WTC11 (cell line): ENCODE measurements at regions not wholly inside any gene's neighbourhood (a gene's known extent, or its start where the extent isn't known, plus 50 kb on each side); places are given as distances from the start of the nearest gene placed in this dataset.

Source experiments
- ATAC-seq: fragments of 200-7000 bp; cut with Tn5 transposase; 2 replicates; pipeline ENCODE4 v1.10.0; 2021; ENCODE audit warnings: mild to moderate bottlenecking, moderate library complexity
- CTCF ChIA-PET: fragments of 300-600 bp; sonication (Branson Sonifier 250); formaldehyde crosslinking; loops from one replicate; lab custom pipeline; 2021; ENCODE audit warnings: antibody characterized with exemption; lab: Charles Lee
- POLR2A ChIA-PET: fragments of 350-600 bp; sonication (Branson Sonifier 250); formaldehyde crosslinking; loops from one replicate; lab custom pipeline; 2021; ENCODE audit warnings: antibody characterized with exemption; lab: Charles Lee
- DNase-seq: peaks from one replicate; pipeline ENCODE4 v3.0.0; 2021; ENCODE audit warnings: low spot score
- H3K27ac Mint-ChIP-seq: 2 replicates; pipeline ENCODE4 v1.8.0; 2021; ENCODE audit warnings: mixed read lengths
- H3K27me3 Mint-ChIP-seq: 2 replicates; pipeline ENCODE4 v1.8.0; 2021; ENCODE audit warnings: low read depth, mild to moderate bottlenecking, moderate library complexity, mixed read lengths
- H3K36me3 Mint-ChIP-seq: 2 replicates; pipeline ENCODE4 v1.8.0; 2021; ENCODE audit warnings: mixed read lengths
- H3K4me1 Mint-ChIP-seq: 2 replicates; pipeline ENCODE4 v1.8.0; 2022; ENCODE audit warnings: mixed read lengths
- H3K4me3 Mint-ChIP-seq: 2 replicates; pipeline ENCODE4 v1.8.0; 2021; ENCODE audit warnings: mild to moderate bottlenecking, moderate library complexity, mixed read lengths
- H3K9me3 Mint-ChIP-seq: 2 replicates; pipeline ENCODE4 v1.8.0; 2021; ENCODE audit warnings: mixed read lengths
- CBFB ChIP-seq: sonication (generic); formaldehyde crosslinking; IDR thresholded peaks from 2 replicates; pipeline ENCODE4 v1.8.1; 2022; ENCODE audit warnings: mild to moderate bottlenecking, low read depth, missing genetic modification reagents
- E2F1 ChIP-seq: sonication (generic); formaldehyde crosslinking; IDR thresholded peaks from 2 replicates; pipeline ENCODE4 v1.8.0; 2022; ENCODE audit warnings: mild to moderate bottlenecking, missing genetic modification reagents
- E2F4 ChIP-seq: sonication (generic); formaldehyde crosslinking; IDR thresholded peaks from 2 replicates; pipeline ENCODE4 v1.8.1; 2022; ENCODE audit warnings: low read depth, mild to moderate bottlenecking, moderate library complexity, missing genetic modification reagents, borderline replicate concordance
- ELF4 ChIP-seq: sonication (generic); formaldehyde crosslinking; IDR thresholded peaks from 2 replicates; pipeline ENCODE4 v1.8.1; 2022; ENCODE audit warnings: low read depth, mild to moderate bottlenecking, moderate library complexity, missing genetic modification reagents
- ESRRA ChIP-seq: sonication (generic); formaldehyde crosslinking; IDR thresholded peaks from 2 replicates; pipeline ENCODE4 v1.8.1; 2022; ENCODE audit warnings: mild to moderate bottlenecking, missing genetic modification reagents, borderline replicate concordance
- FOXJ3 ChIP-seq: sonication (generic); formaldehyde crosslinking; IDR thresholded peaks from 2 replicates; pipeline ENCODE4 v1.9.0; 2021; ENCODE audit warnings: missing genetic modification reagents, mild to moderate bottlenecking, borderline replicate concordance
- NR2C2 ChIP-seq: sonication (generic); formaldehyde crosslinking; IDR thresholded peaks from 2 replicates; pipeline ENCODE4 v1.8.0; 2022; ENCODE audit warnings: mild to moderate bottlenecking, missing genetic modification reagents
- NR3C1 ChIP-seq: sonication (generic); formaldehyde crosslinking; conservative IDR thresholded peaks from 2 replicates; pipeline ENCODE4 v1.8.1; 2023; ENCODE audit warnings: low read depth, mild to moderate bottlenecking, missing genetic modification reagents
- PRRX2 ChIP-seq: fragments of 250-450 bp; sonication (Bioruptor Pico); IDR thresholded peaks from 2 replicates; pipeline ENCODE4 v1.8.0; 2021; ENCODE audit warnings: mild to moderate bottlenecking
- RORB ChIP-seq: fragments of 250-450 bp; sonication (Bioruptor Pico); IDR thresholded peaks from 2 replicates; pipeline ENCODE4 v1.9.0; 2021; ENCODE audit warnings: mild to moderate bottlenecking
- SMAD4 ChIP-seq: sonication (generic); formaldehyde crosslinking; IDR thresholded peaks from 2 replicates; pipeline ENCODE4 v1.8.0; 2022; ENCODE audit warnings: mild to moderate bottlenecking, missing genetic modification reagents
- TEAD4 ChIP-seq: sonication (generic); formaldehyde crosslinking; IDR thresholded peaks from 2 replicates; pipeline ENCODE4 v1.8.0; 2022; ENCODE audit warnings: mild to moderate bottlenecking, missing genetic modification reagents
- TP53 ChIP-seq: sonication (generic); formaldehyde crosslinking; IDR thresholded peaks from 2 replicates; pipeline ENCODE4 v1.8.1; 2023; ENCODE audit warnings: mild to moderate bottlenecking, missing genetic modification reagents
- ZNF121 ChIP-seq: sonication (generic); formaldehyde crosslinking; IDR thresholded peaks from 2 replicates; pipeline ENCODE4 v1.8.0; 2023; ENCODE audit warnings: missing genetic modification reagents
- ZNF138 ChIP-seq: sonication (generic); formaldehyde crosslinking; conservative IDR thresholded peaks from 2 replicates; pipeline ENCODE4 v1.8.1; 2022; ENCODE audit warnings: mild to moderate bottlenecking, moderate library complexity, missing genetic modification reagents
- ZNF232 ChIP-seq: sonication (generic); formaldehyde crosslinking; IDR thresholded peaks from 2 replicates; pipeline ENCODE4 v1.8.0; 2022; ENCODE audit warnings: mild to moderate bottlenecking, missing genetic modification reagents
- TF ChIP-seq, protein P1 (sequence below): sonication (generic); formaldehyde crosslinking; IDR thresholded peaks from 2 replicates; pipeline ENCODE4 v1.8.0; 2023; ENCODE audit warnings: mild to moderate bottlenecking, missing genetic modification reagents
- TF ChIP-seq, protein P2 (sequence below): sonication (generic); formaldehyde crosslinking; IDR thresholded peaks from 2 replicates; pipeline ENCODE4 v1.8.0; 2022; ENCODE audit warnings: mild to moderate bottlenecking, missing genetic modification reagents
- TF ChIP-seq, protein P3 (sequence below): sonication (generic); formaldehyde crosslinking; IDR thresholded peaks from 2 replicates; pipeline ENCODE4 v1.8.1; 2023; ENCODE audit warnings: mild to moderate bottlenecking, missing genetic modification reagents
- TF ChIP-seq, protein P4 (sequence below): sonication (generic); formaldehyde crosslinking; conservative IDR thresholded peaks from 2 replicates; pipeline ENCODE4 v1.8.1; 2022; ENCODE audit warnings: mild to moderate bottlenecking, missing genetic modification reagents
- TF ChIP-seq, protein P5 (sequence below): sonication (generic); formaldehyde crosslinking; IDR thresholded peaks from 2 replicates; pipeline ENCODE4 v1.8.1; 2023; ENCODE audit warnings: mild to moderate bottlenecking, missing genetic modification reagents, borderline replicate concordance
- TF ChIP-seq, protein P6 (sequence below): sonication (generic); formaldehyde crosslinking; IDR thresholded peaks from 2 replicates; pipeline ENCODE4 v1.8.0; 2022; ENCODE audit warnings: mild to moderate bottlenecking, missing genetic modification reagents

DNA sequence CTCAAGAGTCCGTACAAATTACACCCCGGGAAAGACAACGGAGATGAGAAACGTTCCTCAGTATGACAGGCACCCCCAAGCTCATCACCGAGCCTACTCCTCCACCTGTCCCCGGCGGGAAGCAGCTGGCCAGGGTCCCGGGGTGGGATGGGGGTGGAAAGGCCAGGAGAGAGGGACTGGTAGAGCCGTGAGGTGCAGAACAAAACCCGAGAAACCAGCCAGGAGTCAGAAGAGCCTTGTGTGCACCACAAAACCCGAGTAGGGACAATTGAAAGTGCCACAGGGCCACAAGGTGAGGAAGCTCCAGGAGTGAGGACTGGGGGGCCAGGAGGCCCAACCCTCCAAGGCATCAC, 75.5 kb upstream of the SALL3 start:
- Mint-ChIP-seq H3K27ac (no peak overlapping the region), H3K9me3 (peaks cover 11% of the 10 kb centered on the region; the same call in 1 of the 2 replicates), H3K27me3 (peaks cover 3% of the 10 kb centered on the region; the same call in 1 of the 2 replicates), H3K4me3 (no peak overlapping the region), H3K4me1 (peaks cover 21% of the 10 kb centered on the region), H3K36me3 (no peaks in the 10 kb centered on the region; the same call in none of the 2 replicates)
- no peak for TF ChIP-seq ZNF138 (CRISPR knock-in tag)
- TF ChIP-seq ELF4 (CRISPR knock-in tag): no peak
- TF ChIP-seq, protein P1, sequence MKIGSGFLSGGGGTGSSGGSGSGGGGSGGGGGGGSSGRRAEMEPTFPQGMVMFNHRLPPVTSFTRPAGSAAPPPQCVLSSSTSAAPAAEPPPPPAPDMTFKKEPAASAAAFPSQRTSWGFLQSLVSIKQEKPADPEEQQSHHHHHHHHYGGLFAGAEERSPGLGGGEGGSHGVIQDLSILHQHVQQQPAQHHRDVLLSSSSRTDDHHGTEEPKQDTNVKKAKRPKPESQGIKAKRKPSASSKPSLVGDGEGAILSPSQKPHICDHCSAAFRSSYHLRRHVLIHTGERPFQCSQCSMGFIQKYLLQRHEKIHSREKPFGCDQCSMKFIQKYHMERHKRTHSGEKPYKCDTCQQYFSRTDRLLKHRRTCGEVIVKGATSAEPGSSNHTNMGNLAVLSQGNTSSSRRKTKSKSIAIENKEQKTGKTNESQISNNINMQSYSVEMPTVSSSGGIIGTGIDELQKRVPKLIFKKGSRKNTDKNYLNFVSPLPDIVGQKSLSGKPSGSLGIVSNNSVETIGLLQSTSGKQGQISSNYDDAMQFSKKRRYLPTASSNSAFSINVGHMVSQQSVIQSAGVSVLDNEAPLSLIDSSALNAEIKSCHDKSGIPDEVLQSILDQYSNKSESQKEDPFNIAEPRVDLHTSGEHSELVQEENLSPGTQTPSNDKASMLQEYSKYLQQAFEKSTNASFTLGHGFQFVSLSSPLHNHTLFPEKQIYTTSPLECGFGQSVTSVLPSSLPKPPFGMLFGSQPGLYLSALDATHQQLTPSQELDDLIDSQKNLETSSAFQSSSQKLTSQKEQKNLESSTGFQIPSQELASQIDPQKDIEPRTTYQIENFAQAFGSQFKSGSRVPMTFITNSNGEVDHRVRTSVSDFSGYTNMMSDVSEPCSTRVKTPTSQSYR: no peak
- TF ChIP-seq SMAD4 (CRISPR knock-in tag): no peak
- no peak for TF ChIP-seq ZNF121 (CRISPR knock-in tag)
- TF ChIP-seq ESRRA (CRISPR knock-in tag): no peak
- CTCF ChIA-PET: interaction anchor here (0.6 to 1.4 kb wide), 3 partner anchors 20 to 104 kb away, joined by 4 to 6 read pairs (median 4); no protein-coding TSS in a partner anchor
- no peak for ATAC-seq
- POLR2A ChIA-PET: no interaction called here
- no peak for DNase-seq

DNA sequence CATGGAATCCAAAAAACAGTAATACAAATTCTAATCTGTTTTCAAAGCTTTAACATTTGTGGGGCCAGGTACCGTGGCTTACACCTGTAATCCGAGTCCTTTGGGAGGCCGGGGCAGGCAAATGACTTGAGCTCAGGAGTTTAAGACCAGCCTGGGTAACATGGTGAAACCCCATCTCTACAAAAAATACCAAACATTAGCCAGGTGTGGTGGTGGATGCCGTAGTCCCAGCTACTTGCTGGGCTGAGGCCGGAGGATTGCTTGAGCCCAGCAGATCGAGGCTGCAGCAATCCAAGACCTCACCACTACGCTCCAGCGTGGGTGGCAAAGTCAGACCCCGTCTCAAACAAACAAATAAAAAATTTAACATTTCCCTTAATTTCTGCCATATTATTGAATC, 74.3 kb upstream of the SALL3 start:
- Mint-ChIP-seq H3K4me3 (no peak overlapping the region), H3K27ac (no peak overlapping the region), H3K4me1 (peaks cover 21% of the 10 kb centered on the region), H3K36me3 (no peaks in the 10 kb centered on the region; the same call in 1 of the 2 replicates), H3K9me3 (0 out of 2 replicates have a peak, but pooled peaks cover under 1% of the 10 kb centered on the region), H3K27me3 (peaks cover 3% of the 10 kb centered on the region; the same call in 1 of the 2 replicates)
- no peak for TF ChIP-seq ZNF232 (CRISPR knock-in tag)
- no peak for TF ChIP-seq RORB (CRISPR knock-in tag)
- no peak for TF ChIP-seq PRRX2 (CRISPR knock-in tag)
- no peak for TF ChIP-seq TP53 (CRISPR knock-in tag)
- TF ChIP-seq, protein P2, sequence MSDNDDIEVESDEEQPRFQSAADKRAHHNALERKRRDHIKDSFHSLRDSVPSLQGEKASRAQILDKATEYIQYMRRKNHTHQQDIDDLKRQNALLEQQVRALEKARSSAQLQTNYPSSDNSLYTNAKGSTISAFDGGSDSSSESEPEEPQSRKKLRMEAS (CRISPR knock-in tag): no peak
- no peak for TF ChIP-seq E2F1 (CRISPR knock-in tag)
- TF ChIP-seq FOXJ3 (CRISPR knock-in tag): no peak
- TF ChIP-seq, protein P3, sequence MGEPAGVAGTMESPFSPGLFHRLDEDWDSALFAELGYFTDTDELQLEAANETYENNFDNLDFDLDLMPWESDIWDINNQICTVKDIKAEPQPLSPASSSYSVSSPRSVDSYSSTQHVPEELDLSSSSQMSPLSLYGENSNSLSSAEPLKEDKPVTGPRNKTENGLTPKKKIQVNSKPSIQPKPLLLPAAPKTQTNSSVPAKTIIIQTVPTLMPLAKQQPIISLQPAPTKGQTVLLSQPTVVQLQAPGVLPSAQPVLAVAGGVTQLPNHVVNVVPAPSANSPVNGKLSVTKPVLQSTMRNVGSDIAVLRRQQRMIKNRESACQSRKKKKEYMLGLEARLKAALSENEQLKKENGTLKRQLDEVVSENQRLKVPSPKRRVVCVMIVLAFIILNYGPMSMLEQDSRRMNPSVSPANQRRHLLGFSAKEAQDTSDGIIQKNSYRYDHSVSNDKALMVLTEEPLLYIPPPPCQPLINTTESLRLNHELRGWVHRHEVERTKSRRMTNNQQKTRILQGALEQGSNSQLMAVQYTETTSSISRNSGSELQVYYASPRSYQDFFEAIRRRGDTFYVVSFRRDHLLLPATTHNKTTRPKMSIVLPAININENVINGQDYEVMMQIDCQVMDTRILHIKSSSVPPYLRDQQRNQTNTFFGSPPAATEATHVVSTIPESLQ (CRISPR knock-in tag): no peak
- TF ChIP-seq, protein P4, sequence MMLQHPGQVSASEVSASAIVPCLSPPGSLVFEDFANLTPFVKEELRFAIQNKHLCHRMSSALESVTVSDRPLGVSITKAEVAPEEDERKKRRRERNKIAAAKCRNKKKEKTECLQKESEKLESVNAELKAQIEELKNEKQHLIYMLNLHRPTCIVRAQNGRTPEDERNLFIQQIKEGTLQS (CRISPR knock-in tag): no peak
- TF ChIP-seq NR3C1 (CRISPR knock-in tag): no peak
- TF ChIP-seq TEAD4 (CRISPR knock-in tag): no peak
- TF ChIP-seq, protein P5, sequence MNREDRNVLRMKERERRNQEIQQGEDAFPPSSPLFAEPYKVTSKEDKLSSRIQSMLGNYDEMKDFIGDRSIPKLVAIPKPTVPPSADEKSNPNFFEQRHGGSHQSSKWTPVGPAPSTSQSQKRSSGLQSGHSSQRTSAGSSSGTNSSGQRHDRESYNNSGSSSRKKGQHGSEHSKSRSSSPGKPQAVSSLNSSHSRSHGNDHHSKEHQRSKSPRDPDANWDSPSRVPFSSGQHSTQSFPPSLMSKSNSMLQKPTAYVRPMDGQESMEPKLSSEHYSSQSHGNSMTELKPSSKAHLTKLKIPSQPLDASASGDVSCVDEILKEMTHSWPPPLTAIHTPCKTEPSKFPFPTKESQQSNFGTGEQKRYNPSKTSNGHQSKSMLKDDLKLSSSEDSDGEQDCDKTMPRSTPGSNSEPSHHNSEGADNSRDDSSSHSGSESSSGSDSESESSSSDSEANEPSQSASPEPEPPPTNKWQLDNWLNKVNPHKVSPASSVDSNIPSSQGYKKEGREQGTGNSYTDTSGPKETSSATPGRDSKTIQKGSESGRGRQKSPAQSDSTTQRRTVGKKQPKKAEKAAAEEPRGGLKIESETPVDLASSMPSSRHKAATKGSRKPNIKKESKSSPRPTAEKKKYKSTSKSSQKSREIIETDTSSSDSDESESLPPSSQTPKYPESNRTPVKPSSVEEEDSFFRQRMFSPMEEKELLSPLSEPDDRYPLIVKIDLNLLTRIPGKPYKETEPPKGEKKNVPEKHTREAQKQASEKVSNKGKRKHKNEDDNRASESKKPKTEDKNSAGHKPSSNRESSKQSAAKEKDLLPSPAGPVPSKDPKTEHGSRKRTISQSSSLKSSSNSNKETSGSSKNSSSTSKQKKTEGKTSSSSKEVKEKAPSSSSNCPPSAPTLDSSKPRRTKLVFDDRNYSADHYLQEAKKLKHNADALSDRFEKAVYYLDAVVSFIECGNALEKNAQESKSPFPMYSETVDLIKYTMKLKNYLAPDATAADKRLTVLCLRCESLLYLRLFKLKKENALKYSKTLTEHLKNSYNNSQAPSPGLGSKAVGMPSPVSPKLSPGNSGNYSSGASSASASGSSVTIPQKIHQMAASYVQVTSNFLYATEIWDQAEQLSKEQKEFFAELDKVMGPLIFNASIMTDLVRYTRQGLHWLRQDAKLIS (CRISPR knock-in tag): no peak
- TF ChIP-seq NR2C2: no peak
- no peak for TF ChIP-seq E2F4 (CRISPR knock-in tag)
- TF ChIP-seq CBFB: no peak
- TF ChIP-seq, protein P6, sequence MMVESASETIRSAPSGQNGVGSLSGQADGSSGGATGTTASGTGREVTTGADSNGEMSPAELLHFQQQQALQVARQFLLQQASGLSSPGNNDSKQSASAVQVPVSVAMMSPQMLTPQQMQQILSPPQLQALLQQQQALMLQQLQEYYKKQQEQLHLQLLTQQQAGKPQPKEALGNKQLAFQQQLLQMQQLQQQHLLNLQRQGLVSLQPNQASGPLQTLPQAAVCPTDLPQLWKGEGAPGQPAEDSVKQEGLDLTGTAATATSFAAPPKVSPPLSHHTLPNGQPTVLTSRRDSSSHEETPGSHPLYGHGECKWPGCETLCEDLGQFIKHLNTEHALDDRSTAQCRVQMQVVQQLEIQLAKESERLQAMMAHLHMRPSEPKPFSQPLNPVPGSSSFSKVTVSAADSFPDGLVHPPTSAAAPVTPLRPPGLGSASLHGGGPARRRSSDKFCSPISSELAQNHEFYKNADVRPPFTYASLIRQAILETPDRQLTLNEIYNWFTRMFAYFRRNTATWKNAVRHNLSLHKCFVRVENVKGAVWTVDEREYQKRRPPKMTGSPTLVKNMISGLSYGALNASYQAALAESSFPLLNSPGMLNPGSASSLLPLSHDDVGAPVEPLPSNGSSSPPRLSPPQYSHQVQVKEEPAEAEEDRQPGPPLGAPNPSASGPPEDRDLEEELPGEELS (CRISPR knock-in tag): no peak
- CTCF ChIA-PET: no interaction called here
- no peak for DNase-seq
- POLR2A ChIA-PET: no interaction called here
- no peak for ATAC-seq
